ENCODE measurements at regions not wholly inside any gene's neighbourhood (a gene's known extent, or its start where the extent isn't known, plus 50 kb on each side); places are given as distances from the start of the nearest gene placed in this dataset.

DNA sequence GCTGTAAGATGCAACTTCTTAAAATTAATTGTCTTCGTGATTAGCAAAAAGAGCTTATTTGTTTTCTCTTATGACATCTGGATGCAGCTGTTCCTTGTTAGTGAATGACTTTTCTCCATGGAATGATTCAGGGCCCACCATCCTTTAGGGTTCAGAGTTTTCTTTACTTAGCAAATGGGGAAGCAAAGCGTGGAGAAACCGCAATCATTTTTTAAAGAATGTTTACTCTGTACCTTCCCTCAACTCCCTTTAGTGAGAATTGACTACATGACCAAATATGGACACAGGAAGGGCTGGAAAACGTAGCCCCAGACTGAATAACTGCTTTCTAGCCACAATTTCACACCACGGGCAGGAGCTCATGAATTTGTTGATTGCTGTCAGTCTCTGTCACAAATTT, 130.1 kb downstream of the EDEM1 start:
- Histone ChIP-seq H3K9me2 (ENCODE audit: insufficient read depth, low read length) (no peaks in the 10 kb centered on the region), H4K20me1 (ENCODE audit: insufficient read depth) (no peaks in the 10 kb centered on the region), H3K9ac (ENCODE audit: low read length) (no peak overlapping the region), H2AFZ (ENCODE audit: low read depth, low read length) (no peak overlapping the region), H3K4me3 (ENCODE audit: low read length) (no peak overlapping the region), H3F3A (ENCODE audit: insufficient read depth, low read length, poor library complexity, severe bottlenecking) (no peaks in the 10 kb centered on the region), H3K27ac (ENCODE audit: low read length) (no peak overlapping the region), H3K4me2 (ENCODE audit: low read length) (no peak overlapping the region), H3K9me3 (ENCODE audit: low read length) (no peaks in the 10 kb centered on the region), H3K79me2 (replicated peaks; ENCODE audit: insufficient read depth, low read length) (no peaks in the 10 kb centered on the region), H3K27me3 (ENCODE audit: insufficient read depth, low read depth, low read length) (no peaks in the 10 kb centered on the region), H3K36me3 (ENCODE audit: insufficient read depth, low read length) (no peaks in the 10 kb centered on the region)
- TF ChIP-seq TAF1 (IDR thresholded peaks at IDR 0.05; ENCODE audit: low read depth) (no peak), EZH2 (IDR thresholded peaks at IDR 0.05; ENCODE audit: borderline replicate concordance, insufficient read depth, low read length, poor library complexity, severe bottlenecking) (no peak), RAD21 (conservative IDR thresholded peaks at IDR 0.05) (no peak), POLR2AphosphoS5 (IDR thresholded peaks at IDR 0.05) (no peak), EP300 (conservative IDR thresholded peaks at IDR 0.05; ENCODE audit: poor library complexity, severe bottlenecking) (no peak), SMC3 (conservative IDR thresholded peaks at IDR 0.05; ENCODE audit: poor library complexity) (no peak), MXI1 (conservative IDR thresholded peaks at IDR 0.05; ENCODE audit: poor library complexity, severe bottlenecking) (no peak)
- TF ChIP-seq, protein P1, sequence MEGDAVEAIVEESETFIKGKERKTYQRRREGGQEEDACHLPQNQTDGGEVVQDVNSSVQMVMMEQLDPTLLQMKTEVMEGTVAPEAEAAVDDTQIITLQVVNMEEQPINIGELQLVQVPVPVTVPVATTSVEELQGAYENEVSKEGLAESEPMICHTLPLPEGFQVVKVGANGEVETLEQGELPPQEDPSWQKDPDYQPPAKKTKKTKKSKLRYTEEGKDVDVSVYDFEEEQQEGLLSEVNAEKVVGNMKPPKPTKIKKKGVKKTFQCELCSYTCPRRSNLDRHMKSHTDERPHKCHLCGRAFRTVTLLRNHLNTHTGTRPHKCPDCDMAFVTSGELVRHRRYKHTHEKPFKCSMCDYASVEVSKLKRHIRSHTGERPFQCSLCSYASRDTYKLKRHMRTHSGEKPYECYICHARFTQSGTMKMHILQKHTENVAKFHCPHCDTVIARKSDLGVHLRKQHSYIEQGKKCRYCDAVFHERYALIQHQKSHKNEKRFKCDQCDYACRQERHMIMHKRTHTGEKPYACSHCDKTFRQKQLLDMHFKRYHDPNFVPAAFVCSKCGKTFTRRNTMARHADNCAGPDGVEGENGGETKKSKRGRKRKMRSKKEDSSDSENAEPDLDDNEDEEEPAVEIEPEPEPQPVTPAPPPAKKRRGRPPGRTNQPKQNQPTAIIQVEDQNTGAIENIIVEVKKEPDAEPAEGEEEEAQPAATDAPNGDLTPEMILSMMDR (IDR thresholded peaks at IDR 0.05; ENCODE audit: poor library complexity, severe bottlenecking) = no peak
- TF ChIP-seq, protein P2, sequence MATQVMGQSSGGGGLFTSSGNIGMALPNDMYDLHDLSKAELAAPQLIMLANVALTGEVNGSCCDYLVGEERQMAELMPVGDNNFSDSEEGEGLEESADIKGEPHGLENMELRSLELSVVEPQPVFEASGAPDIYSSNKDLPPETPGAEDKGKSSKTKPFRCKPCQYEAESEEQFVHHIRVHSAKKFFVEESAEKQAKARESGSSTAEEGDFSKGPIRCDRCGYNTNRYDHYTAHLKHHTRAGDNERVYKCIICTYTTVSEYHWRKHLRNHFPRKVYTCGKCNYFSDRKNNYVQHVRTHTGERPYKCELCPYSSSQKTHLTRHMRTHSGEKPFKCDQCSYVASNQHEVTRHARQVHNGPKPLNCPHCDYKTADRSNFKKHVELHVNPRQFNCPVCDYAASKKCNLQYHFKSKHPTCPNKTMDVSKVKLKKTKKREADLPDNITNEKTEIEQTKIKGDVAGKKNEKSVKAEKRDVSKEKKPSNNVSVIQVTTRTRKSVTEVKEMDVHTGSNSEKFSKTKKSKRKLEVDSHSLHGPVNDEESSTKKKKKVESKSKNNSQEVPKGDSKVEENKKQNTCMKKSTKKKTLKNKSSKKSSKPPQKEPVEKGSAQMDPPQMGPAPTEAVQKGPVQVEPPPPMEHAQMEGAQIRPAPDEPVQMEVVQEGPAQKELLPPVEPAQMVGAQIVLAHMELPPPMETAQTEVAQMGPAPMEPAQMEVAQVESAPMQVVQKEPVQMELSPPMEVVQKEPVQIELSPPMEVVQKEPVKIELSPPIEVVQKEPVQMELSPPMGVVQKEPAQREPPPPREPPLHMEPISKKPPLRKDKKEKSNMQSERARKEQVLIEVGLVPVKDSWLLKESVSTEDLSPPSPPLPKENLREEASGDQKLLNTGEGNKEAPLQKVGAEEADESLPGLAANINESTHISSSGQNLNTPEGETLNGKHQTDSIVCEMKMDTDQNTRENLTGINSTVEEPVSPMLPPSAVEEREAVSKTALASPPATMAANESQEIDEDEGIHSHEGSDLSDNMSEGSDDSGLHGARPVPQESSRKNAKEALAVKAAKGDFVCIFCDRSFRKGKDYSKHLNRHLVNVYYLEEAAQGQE (IDR thresholded peaks at IDR 0.05; ENCODE audit: borderline replicate concordance) = no peak

DNA sequence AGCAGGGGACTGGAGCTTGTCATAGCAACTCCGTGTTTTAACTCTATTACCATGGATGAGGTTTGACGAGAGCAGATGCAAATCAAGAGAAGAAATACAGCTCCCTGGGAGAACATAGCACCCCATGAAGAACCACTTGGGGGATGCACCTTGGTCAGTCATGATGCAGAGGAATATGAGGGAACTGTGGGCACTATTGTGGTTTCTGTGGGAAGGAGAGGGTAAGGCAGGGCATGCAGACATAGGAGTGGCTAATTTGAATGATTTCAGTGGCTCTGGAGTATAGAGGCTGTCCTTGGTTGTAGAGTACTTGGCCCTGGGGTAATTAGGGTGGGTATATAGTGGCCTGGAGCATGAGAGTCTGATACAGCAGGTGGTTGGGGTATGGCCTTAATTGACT, 131.9 kb downstream of the EDEM1 start:
- TF ChIP-seq POLR2AphosphoS5 (IDR thresholded peaks at IDR 0.05) = no peak
- no peak for TF ChIP-seq RAD21 (conservative IDR thresholded peaks at IDR 0.05)
- TF ChIP-seq, protein P2 (IDR thresholded peaks at IDR 0.05; ENCODE audit: borderline replicate concordance) = no peak
- TF ChIP-seq, protein P1 (IDR thresholded peaks at IDR 0.05; ENCODE audit: poor library complexity, severe bottlenecking) = no peak
- TF ChIP-seq EP300 (conservative IDR thresholded peaks at IDR 0.05; ENCODE audit: poor library complexity, severe bottlenecking) = no peak
- no peak for TF ChIP-seq EZH2 (IDR thresholded peaks at IDR 0.05; ENCODE audit: borderline replicate concordance, insufficient read depth, low read length, poor library complexity, severe bottlenecking)
- TF ChIP-seq MXI1 (conservative IDR thresholded peaks at IDR 0.05; ENCODE audit: poor library complexity, severe bottlenecking) = no peak
- no peak for TF ChIP-seq TAF1 (IDR thresholded peaks at IDR 0.05; ENCODE audit: low read depth)
- no peak for TF ChIP-seq SMC3 (conservative IDR thresholded peaks at IDR 0.05; ENCODE audit: poor library complexity)
- Histone ChIP-seq H3K27me3 (ENCODE audit: insufficient read depth, low read depth, low read length) (no peaks in the 10 kb centered on the region), H2AFZ (ENCODE audit: low read depth, low read length) (no peak overlapping the region), H3K4me2 (ENCODE audit: low read length) (no peak overlapping the region), H3K36me3 (ENCODE audit: insufficient read depth, low read length) (no peaks in the 10 kb centered on the region), H3K79me2 (replicated peaks; ENCODE audit: insufficient read depth, low read length) (no peaks in the 10 kb centered on the region), H3K4me3 (ENCODE audit: low read length) (no peak overlapping the region), H3K9ac (ENCODE audit: low read length) (no peak overlapping the region), H4K20me1 (ENCODE audit: insufficient read depth) (no peaks in the 10 kb centered on the region), H3F3A (ENCODE audit: insufficient read depth, low read length, poor library complexity, severe bottlenecking) (no peaks in the 10 kb centered on the region), H3K27ac (ENCODE audit: low read length) (no peak overlapping the region), H3K9me3 (ENCODE audit: low read length) (no peaks in the 10 kb centered on the region), H3K9me2 (ENCODE audit: insufficient read depth, low read length) (no peaks in the 10 kb centered on the region)
